H9 (cell line): ENCODE measurements at regions not wholly inside any gene's neighbourhood (a gene's known extent, or its start where the extent isn't known, plus 50 kb on each side); places are given as distances from the start of the nearest gene placed in this dataset.

Experiments
- DNase-seq: peaks from one replicate; pipeline ENCODE4 v3.0.0-alpha.2; 2017
- H2AFZ ChIP-seq: one replicate; pipeline ENCODE4 v1.6.1; 2013; ENCODE audit warnings: mild to moderate bottlenecking, low read length, control low read depth, moderate library complexity
- H2AK5ac ChIP-seq: 2 replicates; pipeline ENCODE4 v1.6.1; 2013; ENCODE audit warnings: low read length, control low read depth, mixed read lengths; ENCODE audit not compliant: insufficient read length
- H2BK120ac ChIP-seq: one replicate; pipeline ENCODE4 v1.6.1; 2013; ENCODE audit warnings: low read depth, mild to moderate bottlenecking, low read length, control low read depth, inconsistent platforms; ENCODE audit not compliant: poor library complexity, severe bottlenecking
- H2BK12ac ChIP-seq: 2 replicates; pipeline ENCODE4 v1.6.1; 2013; ENCODE audit warnings: low read length, control low read depth, mixed read lengths, low read depth; ENCODE audit not compliant: insufficient read length
- H2BK15ac ChIP-seq: 2 replicates; pipeline ENCODE4 v1.6.1; 2013; ENCODE audit warnings: low read depth, low read length, control low read depth
- H2BK20ac ChIP-seq: one replicate; pipeline ENCODE4 v1.6.1; 2013; ENCODE audit warnings: low read depth, mild to moderate bottlenecking, low read length, control low read depth, inconsistent platforms; ENCODE audit not compliant: poor library complexity, severe bottlenecking
- H2BK5ac ChIP-seq: 2 replicates; pipeline ENCODE4 v1.6.1; 2013; ENCODE audit warnings: low read length, control low read depth, mixed read lengths; ENCODE audit not compliant: insufficient read length
- H3K14ac ChIP-seq: 2 replicates; pipeline ENCODE4 v1.6.1; 2013; ENCODE audit warnings: low read length, control low read depth; ENCODE audit not compliant: insufficient read depth
- H3K18ac ChIP-seq: 2 replicates; pipeline ENCODE4 v1.6.1; 2013; ENCODE audit warnings: low read depth, mild to moderate bottlenecking, mixed read lengths, low read length, control low read depth; ENCODE audit not compliant: insufficient read length
- H3K23ac ChIP-seq: 2 replicates; pipeline ENCODE4 v1.6.1; 2013; ENCODE audit warnings: low read length, control low read depth, mixed read lengths, low read depth; ENCODE audit not compliant: insufficient read length
- H3K23me2 ChIP-seq: 2 replicates; pipeline ENCODE4 v1.6.1; 2013; ENCODE audit warnings: low read depth, mild to moderate bottlenecking, mixed read lengths, low read length, control low read depth; ENCODE audit not compliant: insufficient read length, poor library complexity, severe bottlenecking
- H3K27ac ChIP-seq: 2 replicates; pipeline ENCODE4 v1.5.1; 2013; ENCODE audit warnings: low read length, control low read depth, mixed read lengths, low read depth; ENCODE audit not compliant: insufficient read length
- H3K27me3 ChIP-seq: 2 replicates; pipeline ENCODE4 v1.6.1; 2013; ENCODE audit warnings: low read length, control low read depth, inconsistent platforms; ENCODE audit not compliant: insufficient read depth
- H3K4ac ChIP-seq: 2 replicates; pipeline ENCODE4 v1.6.1; 2013; ENCODE audit warnings: low read depth, mild to moderate bottlenecking, control low read depth, inconsistent platforms, low read length, moderate library complexity
- H3K4me1 ChIP-seq: 2 replicates; pipeline ENCODE4 v1.6.1; 2013; ENCODE audit warnings: low read length, control low read depth, inconsistent platforms; ENCODE audit not compliant: insufficient read depth
- H3K4me2 ChIP-seq: 2 replicates; pipeline ENCODE4 v1.6.1; 2013; ENCODE audit warnings: low read length, control low read depth, mixed read lengths; ENCODE audit not compliant: insufficient read length, insufficient read depth
- H3K56ac ChIP-seq: 2 replicates; pipeline ENCODE4 v1.6.1; 2013; ENCODE audit warnings: low read depth, mild to moderate bottlenecking, mixed read lengths, low read length, control low read depth; ENCODE audit not compliant: insufficient read length
- H3K79me1 ChIP-seq: 2 replicates; pipeline ENCODE4 v1.6.1; 2013; ENCODE audit warnings: low read depth, mild to moderate bottlenecking, moderate library complexity, low read length, control low read depth, inconsistent platforms; ENCODE audit not compliant: insufficient read depth, poor library complexity, severe bottlenecking
- H3K79me2 ChIP-seq: 2 replicates; pipeline ENCODE4 v1.6.1; 2013; ENCODE audit warnings: low read length, control low read depth, inconsistent platforms; ENCODE audit not compliant: insufficient read depth
- H3K9ac ChIP-seq: 2 replicates; pipeline ENCODE4 v1.6.1; 2013; ENCODE audit warnings: low read length, control low read depth, mixed read lengths; ENCODE audit not compliant: insufficient read length; ENCODE audit errors: extremely low read depth
- H3K9me3 ChIP-seq: one replicate; pipeline ENCODE4 v1.6.1; 2013; ENCODE audit warnings: low read depth, low read length, inconsistent platforms; ENCODE audit not compliant: control insufficient read depth
- H3T11ph ChIP-seq: one replicate; pipeline ENCODE4 v1.6.1; 2013; ENCODE audit warnings: mild to moderate bottlenecking, low read length, control low read depth, inconsistent platforms
- H4K20me1 ChIP-seq: one replicate; pipeline ENCODE4 v1.6.1; 2013; ENCODE audit not compliant: control insufficient read depth, insufficient read length, insufficient read depth
- H4K5ac ChIP-seq: 2 replicates; pipeline ENCODE4 v1.6.1; 2013; ENCODE audit warnings: low read depth, mild to moderate bottlenecking, mixed read lengths, low read length, control low read depth; ENCODE audit not compliant: insufficient read length
- H4K8ac ChIP-seq: replicated peaks from 2 replicates; pipeline ENCODE4 v1.6.1; 2013; ENCODE audit warnings: low read length, control low read depth, mixed read lengths, low read depth; ENCODE audit not compliant: insufficient read length
- H4K91ac ChIP-seq: 2 replicates; pipeline ENCODE4 v1.6.1; 2013; ENCODE audit warnings: low read depth, mild to moderate bottlenecking, moderate library complexity, mixed read lengths, low read length, control low read depth; ENCODE audit not compliant: insufficient read length
- H3K27ac Mint-ChIP-seq, 3 experiments: 2 replicates in 2 of 3; 3 replicates in 1 of 3; pipeline ENCODE4 v1.8.0; 2020 to 2021; ENCODE audit warnings: mixed read lengths in 3 of 3, mild to moderate bottlenecking in 1 of 3, moderate library complexity in 1 of 3
- H3K27me3 Mint-ChIP-seq: 2 replicates; pipeline ENCODE4 v1.8.0; 2021; ENCODE audit warnings: low read depth, mild to moderate bottlenecking, moderate library complexity, mixed read lengths
- H3K36me3 Mint-ChIP-seq, 3 experiments: 2 replicates in 2 of 3; 3 replicates in 1 of 3; pipeline ENCODE4 v1.8.0; 2020 to 2021; ENCODE audit warnings: low read depth in 3 of 3, mixed read lengths in 3 of 3; ENCODE audit not compliant: insufficient read depth in 1 of 3
- H3K4me1 Mint-ChIP-seq, 2 experiments: 2 replicates each; pipeline ENCODE4 v1.8.0; 2020; ENCODE audit warnings: mixed read lengths in 2 of 2
- H3K4me3 Mint-ChIP-seq, 2 experiments: 2 replicates in 1 of 2; 3 replicates in 1 of 2; pipeline ENCODE4 v1.8.0; 2020 to 2021; ENCODE audit warnings: mild to moderate bottlenecking in 2 of 2, mixed read lengths in 2 of 2, moderate library complexity in 1 of 2
- H3K9me3 Mint-ChIP-seq, 2 experiments: 2 replicates in 1 of 2; 3 replicates in 1 of 2; pipeline ENCODE4 v1.8.0; 2020; ENCODE audit warnings: mild to moderate bottlenecking in 2 of 2, mixed read lengths in 2 of 2, moderate library complexity in 1 of 2
- WGBS: extraction: QIAGEN DNeasy Blood & Tissue Kit; methylation state at CpG from one replicate; pipeline ENCODE4 v1.1.7; 2013; ENCODE audit warnings: missing lambda C conversion rate, low lambda C conversion rate, mixed read lengths; ENCODE audit not compliant: insufficient read length; ENCODE audit errors: extremely low coverage; 5-methylcytosine and 5-hydroxymethylcytosine counted together
- TF ChIP-seq, protein P1 (sequence below): fragments of 200-600 bp; sonication (generic); conservative IDR thresholded peaks from 3 replicates; pipeline ENCODE4 v1.8.0; 2021; ENCODE audit warnings: antibody characterized with exemption, mild to moderate bottlenecking

DNA sequence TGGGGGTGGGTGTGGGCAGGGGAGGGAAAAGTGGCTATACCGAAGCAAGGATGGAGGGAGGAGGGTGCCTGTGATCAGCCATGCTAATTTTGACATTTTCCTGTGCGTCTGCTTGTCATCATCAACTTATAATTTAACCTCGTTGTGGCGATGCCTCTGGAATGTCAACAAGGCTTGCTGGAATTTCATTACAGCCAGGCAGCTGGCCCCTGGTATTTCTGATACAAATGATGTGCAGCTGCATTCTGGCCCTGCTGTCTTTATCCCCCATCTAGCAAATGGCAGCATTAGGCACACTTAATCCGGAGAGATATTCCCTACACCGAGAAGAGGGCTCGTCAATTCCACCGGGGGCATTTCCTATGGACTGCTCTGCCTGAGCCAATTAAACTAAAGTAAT is 278.3 kb upstream of the CCL2 start:
- Histone ChIP-seq H2BK15ac (no peak overlapping the region), H4K8ac (no peak overlapping the region), H4K20me1 (no peaks in the 10 kb centered on the region), H3K4ac (no peak overlapping the region), H3K23me2 (no peaks in the 10 kb centered on the region), H3K9me3 (no peaks in the 10 kb centered on the region), H4K91ac (no peak overlapping the region), H3K4me1 (no peaks in the 10 kb centered on the region), H2BK120ac (no peak overlapping the region), H3K27me3 (no peaks in the 10 kb centered on the region), H3K4me2 (no peak overlapping the region), H3K27ac (no peak overlapping the region), H3K18ac (no peak overlapping the region), H2BK5ac (no peak overlapping the region), H3T11ph (no peak overlapping the region), H2AFZ (no peak overlapping the region), H3K79me1 (no peaks in the 10 kb centered on the region), H2AK5ac (no peak overlapping the region), H2BK12ac (no peak overlapping the region), H3K23ac (no peak overlapping the region), H4K5ac (no peak overlapping the region), H3K79me2 (no peaks in the 10 kb centered on the region), H2BK20ac (no peak overlapping the region), H3K56ac (no peak overlapping the region), H3K9ac (no peak overlapping the region), H3K14ac (no peak overlapping the region)
- no peak for DNase-seq
- H3K27ac Mint-ChIP-seq, result no peak overlapping the region
- H3K9me3 Mint-ChIP-seq, result no peaks in the 10 kb centered on the region
- H3K4me3 Mint-ChIP-seq, result no peak overlapping the region
- TF ChIP-seq, protein P1, sequence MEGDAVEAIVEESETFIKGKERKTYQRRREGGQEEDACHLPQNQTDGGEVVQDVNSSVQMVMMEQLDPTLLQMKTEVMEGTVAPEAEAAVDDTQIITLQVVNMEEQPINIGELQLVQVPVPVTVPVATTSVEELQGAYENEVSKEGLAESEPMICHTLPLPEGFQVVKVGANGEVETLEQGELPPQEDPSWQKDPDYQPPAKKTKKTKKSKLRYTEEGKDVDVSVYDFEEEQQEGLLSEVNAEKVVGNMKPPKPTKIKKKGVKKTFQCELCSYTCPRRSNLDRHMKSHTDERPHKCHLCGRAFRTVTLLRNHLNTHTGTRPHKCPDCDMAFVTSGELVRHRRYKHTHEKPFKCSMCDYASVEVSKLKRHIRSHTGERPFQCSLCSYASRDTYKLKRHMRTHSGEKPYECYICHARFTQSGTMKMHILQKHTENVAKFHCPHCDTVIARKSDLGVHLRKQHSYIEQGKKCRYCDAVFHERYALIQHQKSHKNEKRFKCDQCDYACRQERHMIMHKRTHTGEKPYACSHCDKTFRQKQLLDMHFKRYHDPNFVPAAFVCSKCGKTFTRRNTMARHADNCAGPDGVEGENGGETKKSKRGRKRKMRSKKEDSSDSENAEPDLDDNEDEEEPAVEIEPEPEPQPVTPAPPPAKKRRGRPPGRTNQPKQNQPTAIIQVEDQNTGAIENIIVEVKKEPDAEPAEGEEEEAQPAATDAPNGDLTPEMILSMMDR, result no peak
- H3K36me3 Mint-ChIP-seq, result no peaks in the 10 kb centered on the region; a peak in 1 of 7 replicates
- no CpG with 5 or more reads among the region's 8 CpGs for WGBS
- H3K4me1 Mint-ChIP-seq, result peaks cover 9 to 12% of the 10 kb centered on the region in 2 experiments
- H3K27me3 Mint-ChIP-seq, result peaks cover 2% of the 10 kb centered on the region; the same call in 1 of the 2 replicates
